ENCODE measurements at regions not wholly inside any gene's neighbourhood (a gene's known extent, or its start where the extent isn't known, plus 50 kb on each side); places are given as distances from the start of the nearest gene placed in this dataset.

DNA sequence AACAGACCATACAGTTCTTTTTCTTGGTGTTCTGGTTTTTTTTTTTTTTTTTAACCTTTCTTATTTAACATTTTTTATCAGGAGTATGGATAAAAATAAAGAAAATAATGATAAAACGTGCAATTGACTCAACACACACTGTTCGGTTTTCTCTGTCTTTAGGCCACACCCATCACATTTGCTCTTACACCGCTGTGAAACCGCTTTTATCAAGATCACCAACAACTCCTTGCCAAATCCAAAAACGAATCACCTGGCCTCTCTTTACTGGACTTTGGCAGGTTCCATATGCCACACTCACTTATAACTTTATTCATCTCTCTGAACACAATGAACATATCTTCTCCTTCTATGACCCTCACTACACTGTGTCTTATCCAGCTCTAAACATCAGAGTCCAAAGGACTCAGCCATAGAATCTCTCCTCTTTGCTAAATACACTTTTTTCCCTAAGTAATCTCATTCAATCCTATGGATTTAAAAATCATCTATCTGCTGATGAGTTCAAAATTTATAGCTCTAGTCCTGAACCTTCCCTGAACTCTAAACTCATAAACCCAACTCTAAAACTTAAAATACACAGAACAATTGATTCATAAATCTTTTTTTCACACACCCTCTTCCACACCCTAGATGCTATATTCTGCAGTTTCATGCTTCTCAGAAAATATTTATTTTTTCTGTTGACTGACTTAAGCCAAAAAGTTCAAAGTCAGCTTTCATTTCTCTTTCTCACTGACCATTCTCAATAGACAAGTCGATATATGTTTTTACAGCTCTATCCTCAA, 800.6 kb upstream of the SOX9 start:
- DNase-seq (ENCODE audit: low read depth, low spot score), result no peak
- H4K20me1 ChIP-seq (ENCODE audit: control insufficient read depth, extremely low read depth, insufficient read depth, low read length), result no peaks in the 10 kb centered on the region
- dilution Hi-C loops (cut with MboI; ENCODE audit: extremely low pct_ligation_motif_present, low sequenced_read_pairs), result no loop called here
- no peaks in the 10 kb centered on the region for H3K79me2 ChIP-seq (ENCODE audit: control insufficient read depth, insufficient read depth, low read length)
- TF ChIP-seq EZH2 (IDR thresholded peaks at IDR 0.05; ENCODE audit: low read length), result no peak
- no peak for TF ChIP-seq CTCF (optimal IDR thresholded peaks at IDR 0.05 in 1 of 3, IDR thresholded peaks at IDR 0.05 in 1 of 3, conservative IDR thresholded peaks at IDR 0.05 in 1 of 3; ENCODE audit: extremely low read depth in 1 of 3, insufficient read depth in 2 of 3, low read length in 3 of 3)
- H3K27me3 ChIP-seq (ENCODE audit: control insufficient read depth, extremely low read depth, insufficient read depth, low read length), result no peaks in the 10 kb centered on the region
- H3K9ac ChIP-seq (ENCODE audit: control insufficient read depth, extremely low read depth, insufficient read depth, low read length), result no peak overlapping the region
- no peaks in the 10 kb centered on the region for H3K9me3 ChIP-seq (ENCODE audit: control insufficient read depth, low read depth, low read length)
- no peak for FAIRE-seq
- no peak overlapping the region for H3K4me3 ChIP-seq (ENCODE audit: control insufficient read depth in 2 of 3, extremely low read depth in 1 of 3, insufficient read depth in 2 of 3, low read depth in 1 of 3, low read length in 3 of 3)
- H3K4me1 ChIP-seq (ENCODE audit: control insufficient read depth, extremely low read depth, insufficient read depth, low read length), result no peaks in the 10 kb centered on the region
- H2AFZ ChIP-seq (ENCODE audit: control insufficient read depth, low read length), result no peak overlapping the region
- no peak overlapping the region for H3K4me2 ChIP-seq (ENCODE audit: control insufficient read depth, extremely low read depth, insufficient read depth, low read depth, low read length)
- no peaks in the 10 kb centered on the region for H3K36me3 ChIP-seq (ENCODE audit: control insufficient read depth in 2 of 2, extremely low read depth in 1 of 2, insufficient read depth in 2 of 2, low read length in 2 of 2)
- H3K27ac ChIP-seq (ENCODE audit: control insufficient read depth, insufficient read depth, low read length), result no peak overlapping the region
- H3K9me1 ChIP-seq (ENCODE audit: control insufficient read depth, extremely low read depth, insufficient read depth, low read length), result no peaks in the 10 kb centered on the region

DNA sequence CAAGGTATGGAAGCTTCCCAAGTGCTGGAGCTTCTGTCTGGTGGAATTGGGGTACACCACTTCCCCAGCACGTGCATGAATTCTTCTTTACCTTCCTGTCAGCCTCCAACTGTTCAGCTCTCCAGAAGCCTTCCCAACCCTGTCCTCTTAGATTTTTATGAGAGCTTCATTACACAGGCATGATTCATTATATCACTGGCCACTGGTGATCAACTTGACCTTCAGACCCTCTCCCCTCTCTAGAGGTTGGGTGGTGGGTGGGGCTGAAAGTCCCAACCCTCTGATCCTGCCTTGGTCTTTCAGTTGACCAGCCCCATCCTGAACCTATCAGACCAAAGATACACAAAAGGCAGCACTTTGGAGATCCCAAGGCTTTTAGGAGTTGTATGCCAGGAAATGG, 795.7 kb upstream of the SOX9 start:
- TF ChIP-seq EZH2 (IDR thresholded peaks at IDR 0.05; ENCODE audit: low read length), result no peak
- TF ChIP-seq CTCF (optimal IDR thresholded peaks at IDR 0.05 in 1 of 3, IDR thresholded peaks at IDR 0.05 in 1 of 3, conservative IDR thresholded peaks at IDR 0.05 in 1 of 3; ENCODE audit: extremely low read depth in 1 of 3, insufficient read depth in 2 of 3, low read length in 3 of 3), result no peak
- H3K27me3 ChIP-seq (ENCODE audit: control insufficient read depth, extremely low read depth, insufficient read depth, low read length), result no peaks in the 10 kb centered on the region
- H3K9me1 ChIP-seq (ENCODE audit: control insufficient read depth, extremely low read depth, insufficient read depth, low read length), result no peaks in the 10 kb centered on the region
- no peak for DNase-seq (ENCODE audit: low read depth, low spot score)
- H3K36me3 ChIP-seq (ENCODE audit: control insufficient read depth in 2 of 2, extremely low read depth in 1 of 2, insufficient read depth in 2 of 2, low read length in 2 of 2), result no peaks in the 10 kb centered on the region
- no peaks in the 10 kb centered on the region for H4K20me1 ChIP-seq (ENCODE audit: control insufficient read depth, extremely low read depth, insufficient read depth, low read length)
- peaks cover 12% of the 10 kb centered on the region for H3K4me1 ChIP-seq (ENCODE audit: control insufficient read depth, extremely low read depth, insufficient read depth, low read length)
- H2AFZ ChIP-seq (ENCODE audit: control insufficient read depth, low read length), result no peak overlapping the region
- FAIRE-seq, result no peak
- H3K9me3 ChIP-seq (ENCODE audit: control insufficient read depth, low read depth, low read length), result no peaks in the 10 kb centered on the region
- dilution Hi-C loops (cut with MboI; ENCODE audit: extremely low pct_ligation_motif_present, low sequenced_read_pairs), result no loop called here
- H3K4me2 ChIP-seq (ENCODE audit: control insufficient read depth, extremely low read depth, insufficient read depth, low read depth, low read length), result no peak overlapping the region
- no peaks in the 10 kb centered on the region for H3K79me2 ChIP-seq (ENCODE audit: control insufficient read depth, insufficient read depth, low read length)
- H3K4me3 ChIP-seq (ENCODE audit: control insufficient read depth in 2 of 3, extremely low read depth in 1 of 3, insufficient read depth in 2 of 3, low read depth in 1 of 3, low read length in 3 of 3), result no peak overlapping the region
- H3K9ac ChIP-seq (ENCODE audit: control insufficient read depth, extremely low read depth, insufficient read depth, low read length), result no peak overlapping the region
- no peak overlapping the region for H3K27ac ChIP-seq (ENCODE audit: control insufficient read depth, insufficient read depth, low read length)

All from keratinocyte (primary cell).